ENCODE measurements at regions not wholly inside any gene's neighbourhood (a gene's known extent, or its start where the extent isn't known, plus 50 kb on each side); places are given as distances from the start of the nearest gene placed in this dataset.
"Not testable (repeated sequence)": the region's sequence is repeated elsewhere in the genome, so short reads cannot be mapped to it uniquely, and the experiment has no call there.

GRCh38 chr7:55723621-55723941 lies 139.0 kb downstream of the SEPTIN14 start:
- in situ Hi-C loops (cut with HindIII; ENCODE audit: low sequenced_read_pairs): no loop called here
- no peak for DNase-seq (ENCODE audit: low read depth)
- TF ChIP-seq, protein P1, sequence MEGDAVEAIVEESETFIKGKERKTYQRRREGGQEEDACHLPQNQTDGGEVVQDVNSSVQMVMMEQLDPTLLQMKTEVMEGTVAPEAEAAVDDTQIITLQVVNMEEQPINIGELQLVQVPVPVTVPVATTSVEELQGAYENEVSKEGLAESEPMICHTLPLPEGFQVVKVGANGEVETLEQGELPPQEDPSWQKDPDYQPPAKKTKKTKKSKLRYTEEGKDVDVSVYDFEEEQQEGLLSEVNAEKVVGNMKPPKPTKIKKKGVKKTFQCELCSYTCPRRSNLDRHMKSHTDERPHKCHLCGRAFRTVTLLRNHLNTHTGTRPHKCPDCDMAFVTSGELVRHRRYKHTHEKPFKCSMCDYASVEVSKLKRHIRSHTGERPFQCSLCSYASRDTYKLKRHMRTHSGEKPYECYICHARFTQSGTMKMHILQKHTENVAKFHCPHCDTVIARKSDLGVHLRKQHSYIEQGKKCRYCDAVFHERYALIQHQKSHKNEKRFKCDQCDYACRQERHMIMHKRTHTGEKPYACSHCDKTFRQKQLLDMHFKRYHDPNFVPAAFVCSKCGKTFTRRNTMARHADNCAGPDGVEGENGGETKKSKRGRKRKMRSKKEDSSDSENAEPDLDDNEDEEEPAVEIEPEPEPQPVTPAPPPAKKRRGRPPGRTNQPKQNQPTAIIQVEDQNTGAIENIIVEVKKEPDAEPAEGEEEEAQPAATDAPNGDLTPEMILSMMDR (IDR thresholded peaks at IDR 0.05; ENCODE audit: low read depth, low read length, missing control alignments): no peak
- no peak overlapping the region for H3K4me3 ChIP-seq (ENCODE audit: low read depth, low read length)

DNA sequence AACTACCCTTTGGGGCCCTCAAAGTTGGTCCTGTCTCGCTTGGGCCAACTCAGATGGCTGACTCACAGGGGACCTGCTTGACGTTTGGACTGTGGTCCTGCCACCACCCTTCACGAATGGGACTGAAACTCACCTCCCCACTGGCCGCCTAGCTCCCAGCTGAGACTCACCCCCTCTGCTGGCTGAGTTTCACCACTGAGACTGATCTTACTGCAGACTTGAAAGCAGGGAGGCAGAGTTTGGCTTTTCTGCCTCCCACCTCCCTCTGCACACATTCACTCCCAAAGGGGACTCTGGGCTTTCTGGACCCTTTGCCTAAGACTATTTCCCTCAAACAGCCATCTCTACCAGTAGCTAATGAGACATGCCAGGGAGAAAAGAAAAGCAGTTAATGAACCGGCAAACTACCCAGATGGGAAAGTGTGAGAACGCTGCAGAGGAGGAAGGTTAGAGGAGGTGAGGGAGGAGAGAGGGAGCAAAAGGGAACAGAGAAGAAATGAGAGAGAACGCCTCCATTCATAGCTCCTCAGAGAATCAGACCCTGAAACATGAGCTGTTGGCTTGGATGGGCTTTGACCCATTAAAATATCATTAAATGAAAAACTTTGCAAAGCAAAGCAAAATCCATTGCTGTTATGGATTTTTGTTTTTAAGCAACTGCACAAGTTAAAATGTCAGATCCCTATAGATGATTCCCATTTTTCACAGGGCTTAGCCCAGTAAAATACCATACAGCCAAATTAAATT lies 139.5 kb downstream of the SEPTIN14 start:
- in situ Hi-C loops (cut with HindIII; ENCODE audit: low sequenced_read_pairs); H3K4me3 ChIP-seq (ENCODE audit: low read depth, low read length); DNase-seq (ENCODE audit: low read depth): not testable (repeated sequence)

DNA sequence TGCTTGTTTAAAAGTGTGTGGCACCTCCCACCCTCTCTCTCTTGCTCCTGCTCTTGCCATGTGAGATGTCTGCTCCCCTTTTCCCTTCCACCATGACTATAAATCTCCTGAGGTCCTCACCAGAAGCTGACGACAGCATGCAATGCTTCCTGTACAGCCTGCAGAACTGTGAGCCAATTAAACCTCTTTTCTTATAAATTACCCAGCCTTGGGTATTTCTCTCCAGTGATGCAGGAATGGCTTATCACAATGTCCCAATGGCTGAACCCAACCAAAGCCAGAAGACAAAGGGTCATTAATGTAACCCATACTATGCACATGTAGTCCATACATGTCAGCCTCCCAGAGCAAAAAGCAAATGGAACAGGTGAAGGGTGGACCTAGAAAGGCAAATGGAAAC lies 141.5 kb downstream of the SEPTIN14 start:
- H3K4me3 ChIP-seq (ENCODE audit: low read depth, low read length); in situ Hi-C loops (cut with HindIII; ENCODE audit: low sequenced_read_pairs); DNase-seq (ENCODE audit: low read depth): not testable (repeated sequence)

GRCh38 chr7:55715247-55715867 lies 143.1 kb upstream of the VOPP1 start:
- H3K4me3 ChIP-seq (ENCODE audit: low read depth, low read length); DNase-seq (ENCODE audit: low read depth); in situ Hi-C loops (cut with HindIII; ENCODE audit: low sequenced_read_pairs): not testable (repeated sequence)

GRCh38 chr7:55714370-55714769 lies 142.1 kb upstream of the VOPP1 start:
- H3K4me3 ChIP-seq (ENCODE audit: low read depth, low read length); DNase-seq (ENCODE audit: low read depth); in situ Hi-C loops (cut with HindIII; ENCODE audit: low sequenced_read_pairs): not testable (repeated sequence)

DNA sequence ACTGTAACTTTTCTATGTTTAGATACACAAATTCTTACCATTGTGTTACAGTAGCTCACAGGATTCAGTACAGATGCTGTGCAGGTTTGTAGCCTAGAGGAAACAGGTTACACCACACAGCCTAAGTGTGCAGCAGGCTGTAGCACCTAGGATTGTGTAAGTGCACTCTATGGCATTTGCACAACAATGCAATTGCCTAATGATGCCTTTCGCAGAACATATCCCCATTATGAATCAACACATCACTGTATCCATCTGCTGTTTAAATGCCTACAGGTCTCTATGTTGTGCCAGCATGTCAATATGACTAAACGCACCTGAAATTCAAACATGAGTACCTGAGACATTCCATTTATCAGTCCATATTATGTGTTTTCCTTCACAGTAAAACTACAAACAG lies 138.0 kb upstream of the VOPP1 start:
- not testable (repeated sequence) for DNase-seq (ENCODE audit: low read depth)

GRCh38 chr7:55708028-55708427 lies 135.7 kb upstream of the VOPP1 start:
- H3K4me3 ChIP-seq (ENCODE audit: low read depth, low read length); DNase-seq (ENCODE audit: low read depth); in situ Hi-C loops (cut with HindIII; ENCODE audit: low sequenced_read_pairs): not testable (repeated sequence)

More for the DNA sequence above, 138.0 kb upstream of the VOPP1 start:
- H3K4me3 ChIP-seq (ENCODE audit: low read depth, low read length); in situ Hi-C loops (cut with HindIII; ENCODE audit: low sequenced_read_pairs): not testable (repeated sequence)

DNA sequence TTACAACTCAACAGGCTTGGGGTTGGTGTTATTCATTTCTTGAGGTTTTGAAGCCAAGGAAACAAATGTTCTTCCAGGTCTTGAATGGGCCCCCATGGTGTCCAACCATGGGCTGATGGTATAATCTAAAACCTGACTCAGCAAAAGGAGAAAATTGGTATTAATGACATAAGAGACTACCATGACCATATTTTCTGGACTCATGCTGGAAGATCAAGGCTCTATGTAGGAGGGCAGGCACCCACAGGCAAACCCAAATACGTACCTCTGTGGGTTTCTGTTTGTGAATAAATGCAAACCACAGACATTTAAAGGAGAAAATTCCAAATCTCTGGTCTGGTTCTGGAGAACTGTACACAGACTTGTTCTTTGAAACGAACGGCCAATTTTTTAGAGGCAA lies 135.1 kb upstream of the VOPP1 start:
- H3K4me3 ChIP-seq (ENCODE audit: low read depth, low read length); in situ Hi-C loops (cut with HindIII; ENCODE audit: low sequenced_read_pairs); DNase-seq (ENCODE audit: low read depth): not testable (repeated sequence)

DNA sequence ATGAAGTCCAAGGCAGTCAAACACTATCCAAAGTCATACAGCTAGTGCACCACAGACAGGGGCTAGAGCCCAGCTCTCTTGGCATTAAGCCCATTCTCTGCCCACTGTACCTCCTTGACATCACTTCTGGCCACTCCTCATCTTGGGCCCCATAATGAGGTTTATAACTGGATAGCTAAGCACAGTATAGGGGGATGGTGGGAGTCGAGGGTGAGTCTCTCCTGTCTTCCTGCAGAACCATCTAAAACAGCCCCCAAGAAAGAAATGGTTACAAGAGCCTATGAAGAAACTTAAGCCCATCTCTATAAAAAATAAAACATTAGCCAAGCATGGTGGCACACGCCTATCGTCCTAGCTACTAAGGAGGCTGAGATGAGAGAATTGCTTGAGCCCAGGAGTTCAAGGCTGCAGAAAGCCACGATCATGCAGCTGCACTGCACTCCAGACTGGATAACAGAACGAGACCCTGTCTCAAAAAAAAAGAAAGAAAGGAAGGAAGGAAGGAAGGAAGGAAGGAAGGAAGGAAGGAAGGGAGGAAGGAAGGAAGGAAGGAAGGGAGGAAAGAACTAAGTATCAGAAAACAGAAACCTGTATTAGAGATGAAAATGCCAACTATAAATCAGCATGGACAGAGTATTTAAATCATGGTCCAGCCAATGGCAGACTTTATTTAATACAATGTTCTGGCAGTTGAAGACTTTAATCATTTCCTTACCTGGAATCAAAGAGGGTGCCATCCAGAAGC lies 134.3 kb upstream of the VOPP1 start:
- H3K4me3 ChIP-seq (ENCODE audit: low read depth, low read length); DNase-seq (ENCODE audit: low read depth); in situ Hi-C loops (cut with HindIII; ENCODE audit: low sequenced_read_pairs): not testable (repeated sequence)

GRCh38 chr7:55705728-55706450 lies 133.6 kb upstream of the VOPP1 start:
- H3K4me3 ChIP-seq (ENCODE audit: low read depth, low read length); in situ Hi-C loops (cut with HindIII; ENCODE audit: low sequenced_read_pairs); DNase-seq (ENCODE audit: low read depth): not testable (repeated sequence)

DNA sequence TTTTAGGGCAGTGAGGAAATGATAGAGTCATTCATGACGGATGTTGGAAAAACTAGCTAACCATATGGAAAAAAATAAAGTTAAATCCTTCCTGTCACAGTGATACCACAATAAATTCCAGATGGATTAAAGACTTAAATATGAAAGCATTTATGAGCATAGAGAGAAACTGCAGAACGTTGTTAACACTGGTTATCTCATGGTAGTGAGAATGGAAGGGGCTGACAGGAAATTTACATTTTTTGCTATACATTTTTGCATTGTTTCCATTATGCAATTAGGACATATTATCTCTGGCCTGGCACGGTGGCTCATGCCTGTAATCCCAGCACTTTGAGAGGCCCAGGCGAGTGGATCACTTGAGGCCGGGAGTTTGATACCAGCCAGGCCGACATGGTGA lies 130.5 kb upstream of the VOPP1 start:
- DNase-seq (ENCODE audit: low read depth); in situ Hi-C loops (cut with HindIII; ENCODE audit: low sequenced_read_pairs); H3K4me3 ChIP-seq (ENCODE audit: low read depth, low read length): not testable (repeated sequence)

DNA sequence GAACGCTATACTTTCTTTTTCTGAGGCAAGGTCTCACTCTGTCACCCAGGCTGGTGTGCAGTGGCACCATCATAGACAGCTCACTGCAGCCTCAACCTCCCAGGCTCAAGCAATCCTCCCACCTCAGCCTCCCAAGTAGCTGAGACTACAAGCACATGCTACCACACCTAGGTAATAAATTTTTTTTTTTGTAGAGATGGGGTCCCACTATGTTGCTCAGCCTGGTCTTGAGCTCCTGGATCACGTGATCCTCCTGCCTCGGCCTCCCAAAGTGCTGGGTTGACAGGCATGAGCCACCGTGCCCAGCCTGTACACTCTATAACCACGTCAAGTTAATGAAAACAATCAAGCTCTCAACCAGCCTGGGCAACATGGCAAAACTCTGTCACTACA lies 127.1 kb upstream of the VOPP1 start:
- in situ Hi-C loops (cut with HindIII; ENCODE audit: low sequenced_read_pairs); DNase-seq (ENCODE audit: low read depth); H3K4me3 ChIP-seq (ENCODE audit: low read depth, low read length): not testable (repeated sequence)

DNA sequence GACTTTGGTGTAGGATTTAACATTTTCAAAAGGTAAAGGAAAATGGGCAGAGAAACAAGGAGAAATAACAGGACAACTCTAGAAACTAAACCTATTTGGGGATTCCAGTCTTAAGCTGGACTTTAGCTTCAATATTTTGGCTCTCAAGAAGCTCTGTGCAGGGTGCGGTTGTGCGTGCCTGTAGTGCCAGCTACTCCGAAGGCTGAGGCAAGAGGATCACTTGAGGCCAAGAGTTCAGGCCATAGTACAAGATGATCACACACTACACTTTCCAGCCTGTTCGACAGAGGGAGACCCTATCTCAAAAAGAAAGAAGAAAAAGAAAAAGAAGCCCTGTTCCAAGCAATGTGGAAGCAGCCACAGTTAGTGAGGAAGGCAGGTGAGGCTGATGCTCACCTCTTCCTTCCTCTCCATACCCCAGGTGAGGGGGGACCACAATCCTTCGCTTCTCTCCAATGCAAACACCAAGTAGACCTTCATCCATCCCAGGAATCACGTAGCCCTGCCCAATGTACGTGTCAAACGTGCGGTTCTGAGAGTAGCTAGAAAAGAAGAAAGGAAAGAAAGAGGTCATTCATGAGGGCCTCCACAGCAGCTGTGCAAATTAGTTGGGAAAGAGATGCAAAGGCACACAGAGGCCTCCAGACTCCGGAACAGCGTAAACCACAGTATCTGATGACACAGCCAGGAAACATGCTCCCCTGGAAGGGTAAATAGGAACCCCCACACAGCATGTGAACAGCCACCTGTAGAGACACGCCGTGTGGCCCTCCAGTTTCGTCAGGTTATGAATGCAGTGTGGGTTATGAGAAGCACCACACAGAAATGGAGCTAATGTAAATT lies 126.5 kb upstream of the VOPP1 start:
- peak; percentile 20 for DNase-seq (ENCODE audit: low read depth)
- H3K4me3 ChIP-seq (ENCODE audit: low read depth, low read length); in situ Hi-C loops (cut with HindIII; ENCODE audit: low sequenced_read_pairs): not testable (repeated sequence)

- H3K4me3 ChIP-seq (ENCODE audit: low read depth, low read length); DNase-seq (ENCODE audit: low read depth); in situ Hi-C loops (cut with HindIII; ENCODE audit: low sequenced_read_pairs): not testable (repeated sequence)
These were observed 123.8 kb upstream of the VOPP1 start for GRCh38 chr7:55695893-55696701.

DNA sequence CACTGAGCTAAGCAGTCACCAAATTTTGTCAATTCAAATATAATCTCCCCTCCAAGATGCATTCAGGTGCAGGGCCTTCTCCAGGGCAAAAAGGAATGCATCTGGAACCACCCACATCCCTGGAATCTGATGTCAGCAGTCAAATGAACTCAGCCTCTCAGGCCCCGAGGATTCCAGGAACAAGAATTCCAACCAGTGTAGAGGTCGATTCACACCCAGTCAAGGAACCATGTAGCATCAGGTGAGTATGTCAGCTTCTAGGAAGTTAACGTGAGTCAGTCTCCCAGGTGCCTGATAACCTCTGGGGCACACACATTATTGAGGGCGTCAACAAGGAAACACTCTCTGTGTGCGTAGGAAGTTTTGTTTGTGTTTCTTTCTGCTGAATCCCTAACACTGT lies 122.2 kb upstream of the VOPP1 start:
- in situ Hi-C loops (cut with HindIII; ENCODE audit: low sequenced_read_pairs); H3K4me3 ChIP-seq (ENCODE audit: low read depth, low read length); DNase-seq (ENCODE audit: low read depth): not testable (repeated sequence)

Data from astrocyte of the cerebellum (primary cell).